ENCODE measurements at regions not wholly inside any gene's neighbourhood (a gene's known extent, or its start where the extent isn't known, plus 50 kb on each side); places are given as distances from the start of the nearest gene placed in this dataset.

- Mint-ChIP-seq H3K9me3 (peaks cover 2% of the 10 kb centered on the region; the same call in 1 of the 3 replicates), H3K27me3 (ENCODE audit: insufficient read depth, low read depth, poor library complexity) (peaks cover 3% of the 10 kb centered on the region), H3K4me3 (no peak overlapping the region), H3K27ac (no peak overlapping the region), H3K4me1 (no peaks in the 10 kb centered on the region), H3K36me3 (ENCODE audit: low read depth) (no peaks in the 10 kb centered on the region; the same call in 2 of the 3 replicates)
- no peaks in the 10 kb centered on the region for H3K27me3 ChIP-seq (ENCODE audit: insufficient read depth)
- ATAC-seq (no peak), DNase-seq (ENCODE audit: low spot score) (no peak)
- H3K36me3 ChIP-seq (ENCODE audit: insufficient read depth) = no peaks in the 10 kb centered on the region
- no peaks in the 10 kb centered on the region for H3K9me2 ChIP-seq (ENCODE audit: insufficient read depth)
- no peaks in the 10 kb centered on the region for H3F3A ChIP-seq (replicated peaks; ENCODE audit: low read depth)
- H3K4me2 ChIP-seq = no peak overlapping the region
- H3K4me1 ChIP-seq (ENCODE audit: insufficient read depth) = no peaks in the 10 kb centered on the region
- H3K4me3 ChIP-seq = no peak overlapping the region
- no peak for TF ChIP-seq ZNF331 (CRISPR knock-in tag; IDR thresholded peaks at IDR 0.05; ENCODE audit: low read depth)
- TF ChIP-seq ZNF114 (CRISPR knock-in tag; IDR thresholded peaks at IDR 0.05) = no peak
- TF ChIP-seq POLR2AphosphoS5 (IDR thresholded peaks at IDR 0.05; ENCODE audit: low read depth) = no peak
- no peak for TF ChIP-seq CREB1 (CRISPR knock-in tag; IDR thresholded peaks at IDR 0.05; ENCODE audit: low read depth)
- no peak for TF ChIP-seq STAT1 (IDR thresholded peaks at IDR 0.05; ENCODE audit: unreplicated experiment)
- no peak for TF ChIP-seq REST (IDR thresholded peaks at IDR 0.05; ENCODE audit: unreplicated experiment)
- no peak for TF ChIP-seq ZNF462 (CRISPR knock-in tag; IDR thresholded peaks at IDR 0.05)
- TF ChIP-seq NANOG (IDR thresholded peaks at IDR 0.05; ENCODE audit: borderline replicate concordance) = no peak
- no peak for TF ChIP-seq EZH2 (IDR thresholded peaks at IDR 0.05; ENCODE audit: low read depth, unreplicated experiment)
- no peak for TF ChIP-seq EZH2phosphoT487 (IDR thresholded peaks at IDR 0.05; ENCODE audit: unreplicated experiment)
- no peaks in the 10 kb centered on the region for H4K20me1 ChIP-seq (replicated peaks; ENCODE audit: insufficient read depth)
- H3K79me2 ChIP-seq (replicated peaks; ENCODE audit: insufficient read depth) = no peaks in the 10 kb centered on the region
- H3K27ac ChIP-seq (ENCODE audit: low read depth) = no peak overlapping the region
- no peak overlapping the region for H2AFZ ChIP-seq
Observed at GRCh38 chr3:159685801-159686200, 302.8 kb upstream of the IL12A start.
